Left lung (tissue), 4 donors: ENCODE measurements at regions not wholly inside any gene's neighbourhood (a gene's known extent, or its start where the extent isn't known, plus 50 kb on each side); places are given as distances from the start of the nearest gene placed in this dataset.

Experiments
- ATAC-seq: fragments of 200-7000 bp; cut with Tn5 transposase; one replicate; pipeline ENCODE4 v1.9.1; 2020; ENCODE audit warnings: moderate library complexity
- DNase-seq, 4 donors: peaks; one replicate each; pipeline ENCODE4 v3.0.0-alpha.2; 2013 to 2020
- H3K27ac ChIP-seq, 2 donors: fragments of 200-600 bp; sonication (generic) in 1 of 2; one replicate each; pipeline versions ENCODE4 v1.5.0 to v1.8.0; 2020 to 2021
- H3K27me3 ChIP-seq, 2 donors: fragments of 200-600 bp; sonication (generic) in 1 of 2; one replicate each; pipeline versions ENCODE4 v1.5.0 to v1.8.0; 2020 to 2021
- H3K36me3 ChIP-seq, 2 donors: fragments of 200-600 bp; sonication (generic) in 1 of 2; one replicate each; pipeline versions ENCODE4 v1.5.0 to v1.8.0; 2020 to 2021
- H3K4me1 ChIP-seq, 2 donors: fragments of 200-600 bp; one replicate each; pipeline ENCODE4 v1.8.0; 2021
- H3K4me3 ChIP-seq, 2 donors: fragments of 200-600 bp; sonication (generic) in 1 of 2; one replicate each; pipeline versions ENCODE4 v1.5.0 to v1.8.0; 2020 to 2021; ENCODE audit warnings: mild to moderate bottlenecking in 1 of 2
- H3K9me3 ChIP-seq, 2 donors: fragments of 200-600 bp; sonication (generic) in 1 of 2; one replicate each; pipeline versions ENCODE4 v1.5.0 to v1.8.0; 2020 to 2021
- intact Hi-C, 2 donors: fragments of 100-400 bp; cut with DNase I; formaldehyde crosslinking; loops; one replicate each; pipeline versions ENCODE4 v1.11.2 to v1.14.2; 2022
- TF ChIP-seq, protein P1 (sequence below), 2 donors: fragments of 200-600 bp; sonication (generic) in 1 of 2; IDR thresholded peaks; one replicate each; pipeline versions ENCODE4 v1.5.0 to v1.8.0; 2021; ENCODE audit warnings: antibody characterized with exemption in 2 of 2
- donor health status: DM: no; HTN: yes; CAD: no.
- donor health status: DM: no; HTN: no; CAD: no.

GRCh38 chr1:30359539-30360220 is 363.7 kb downstream of the MATN1 start:
- Histone ChIP-seq H3K9me3 (no peaks in the 10 kb centered on the region), H3K36me3 (no peaks in the 10 kb centered on the region), H3K27ac (no peak overlapping the region), H3K27me3 (peaks cover 0 to 53% of the 10 kb centered on the region in 2 donors), H3K4me1 (no peaks in the 10 kb centered on the region), H3K4me3 (no peak overlapping the region)
- no peak for ATAC-seq
- intact Hi-C loops, result no loop called here
- DNase-seq, result peak in 1 of 4 donors; percentile 42
- TF ChIP-seq, protein P1, sequence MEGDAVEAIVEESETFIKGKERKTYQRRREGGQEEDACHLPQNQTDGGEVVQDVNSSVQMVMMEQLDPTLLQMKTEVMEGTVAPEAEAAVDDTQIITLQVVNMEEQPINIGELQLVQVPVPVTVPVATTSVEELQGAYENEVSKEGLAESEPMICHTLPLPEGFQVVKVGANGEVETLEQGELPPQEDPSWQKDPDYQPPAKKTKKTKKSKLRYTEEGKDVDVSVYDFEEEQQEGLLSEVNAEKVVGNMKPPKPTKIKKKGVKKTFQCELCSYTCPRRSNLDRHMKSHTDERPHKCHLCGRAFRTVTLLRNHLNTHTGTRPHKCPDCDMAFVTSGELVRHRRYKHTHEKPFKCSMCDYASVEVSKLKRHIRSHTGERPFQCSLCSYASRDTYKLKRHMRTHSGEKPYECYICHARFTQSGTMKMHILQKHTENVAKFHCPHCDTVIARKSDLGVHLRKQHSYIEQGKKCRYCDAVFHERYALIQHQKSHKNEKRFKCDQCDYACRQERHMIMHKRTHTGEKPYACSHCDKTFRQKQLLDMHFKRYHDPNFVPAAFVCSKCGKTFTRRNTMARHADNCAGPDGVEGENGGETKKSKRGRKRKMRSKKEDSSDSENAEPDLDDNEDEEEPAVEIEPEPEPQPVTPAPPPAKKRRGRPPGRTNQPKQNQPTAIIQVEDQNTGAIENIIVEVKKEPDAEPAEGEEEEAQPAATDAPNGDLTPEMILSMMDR (IDR thresholded peaks at IDR 0.05), result no peak

- Histone ChIP-seq H3K27me3 (peaks cover 0 to 62% of the 10 kb centered on the region in 2 donors), H3K4me1 (no peaks in the 10 kb centered on the region), H3K4me3 (no peak overlapping the region), H3K36me3 (no peaks in the 10 kb centered on the region), H3K9me3 (no peaks in the 10 kb centered on the region), H3K27ac (no peak overlapping the region)
- TF ChIP-seq, protein P1 (IDR thresholded peaks at IDR 0.05), result no peak
- ATAC-seq (no peak), DNase-seq (no peak)
- intact Hi-C loops, result no loop called here
Observed at GRCh38 chr1:30358500-30358899, 364.9 kb downstream of the MATN1 start.

DNA sequence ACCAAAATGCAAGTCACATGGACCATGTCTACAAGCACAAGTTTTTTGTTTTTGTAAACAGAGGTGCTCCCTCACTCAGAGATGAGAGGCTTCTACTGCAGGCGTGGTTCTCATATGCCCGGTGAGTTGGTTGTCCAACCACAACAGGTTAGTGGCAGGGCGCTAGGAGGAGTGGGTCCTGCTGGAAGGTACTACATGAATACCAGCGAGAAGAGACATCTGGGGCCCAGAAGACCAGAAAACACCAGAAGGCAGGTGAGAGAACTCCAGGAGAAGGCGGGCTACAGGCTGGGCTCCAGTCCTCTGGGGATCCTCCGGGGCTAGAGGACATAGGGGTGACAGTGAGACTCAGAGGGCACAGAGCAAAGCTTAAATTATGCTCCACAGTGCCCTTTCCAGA is 366.5 kb downstream of the MATN1 start:
- no peak for DNase-seq

GRCh38 chr1:30354410-30354809 is 369.0 kb downstream of the MATN1 start:
- H3K4me1 ChIP-seq, result no peaks in the 10 kb centered on the region
- intact Hi-C loops, result no loop called here
- no peak for DNase-seq
- no peak overlapping the region for H3K4me3 ChIP-seq
- no peaks in the 10 kb centered on the region for H3K9me3 ChIP-seq
- H3K36me3 ChIP-seq, result no peaks in the 10 kb centered on the region
- H3K27ac ChIP-seq, result no peak overlapping the region
- peaks cover 0 to 61% of the 10 kb centered on the region in 2 donors for H3K27me3 ChIP-seq
- ATAC-seq, result no peak
- TF ChIP-seq, protein P1 (IDR thresholded peaks at IDR 0.05), result no peak

More for the DNA sequence above, 366.5 kb downstream of the MATN1 start:
- TF ChIP-seq, protein P1 (IDR thresholded peaks at IDR 0.05), result no peak
- no peak overlapping the region for H3K4me3 ChIP-seq
- H3K36me3 ChIP-seq, result no peaks in the 10 kb centered on the region
- H3K4me1 ChIP-seq, result no peaks in the 10 kb centered on the region
- H3K27ac ChIP-seq, result no peak overlapping the region
- intact Hi-C loops, result no loop called here
- ATAC-seq, result no peak
- peaks cover 0 to 66% of the 10 kb centered on the region in 2 donors for H3K27me3 ChIP-seq
- H3K9me3 ChIP-seq, result no peaks in the 10 kb centered on the region

DNA sequence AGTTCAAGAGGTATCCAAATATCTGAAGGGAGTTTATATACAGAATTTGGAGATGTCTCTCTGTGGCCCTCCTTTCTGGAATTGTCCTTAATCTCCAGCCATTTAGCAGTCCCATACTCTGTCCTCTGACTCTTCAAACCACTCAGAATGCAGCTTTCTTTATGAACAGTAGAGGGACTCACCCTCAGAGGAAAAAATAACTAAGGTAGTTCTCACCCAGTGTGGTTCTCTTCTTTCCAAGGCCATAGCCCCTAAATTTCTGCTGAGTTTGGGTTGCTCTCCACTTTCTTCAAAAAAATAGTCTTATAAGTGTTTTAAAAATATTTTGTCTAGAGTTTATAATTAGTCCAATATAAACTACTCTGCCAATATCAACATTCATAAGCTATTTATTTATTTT is 369.7 kb downstream of the MATN1 start:
- TF ChIP-seq, protein P1 (IDR thresholded peaks at IDR 0.05), result no peak
- H3K9me3 ChIP-seq, result no peaks in the 10 kb centered on the region
- no peak for ATAC-seq
- H3K27me3 ChIP-seq, result peaks cover 0 to 53% of the 10 kb centered on the region in 2 donors
- H3K36me3 ChIP-seq, result no peaks in the 10 kb centered on the region
- H3K4me1 ChIP-seq, result no peaks in the 10 kb centered on the region
- H3K27ac ChIP-seq, result no peak overlapping the region
- intact Hi-C loops, result no loop called here
- DNase-seq, result no peak
- H3K4me3 ChIP-seq, result no peak overlapping the region
